Spinal cord (tissue), 9 donors: ENCODE measurements at regions not wholly inside any gene's neighbourhood (a gene's known extent, or its start where the extent isn't known, plus 50 kb on each side); places are given as distances from the start of the nearest gene placed in this dataset.

Experiments
- DNase-seq, 6 donors: peaks; one replicate each; pipeline versions ENCODE4 v3.0.0 to v3.0.0-alpha.2; 2013 to 2015; ENCODE audit warnings: low spot score in 6 of 6, low read depth in 4 of 6
- H3K27ac ChIP-seq: one replicate; pipeline ENCODE4 v1.5.1; 2013; ENCODE audit warnings: low read depth, low read length, control low read depth
- H3K27me3 ChIP-seq: one replicate; pipeline ENCODE4 v1.6.1; 2013; ENCODE audit warnings: low read length; ENCODE audit not compliant: control insufficient read depth, insufficient read depth
- H3K36me3 ChIP-seq: one replicate; pipeline ENCODE4 v1.6.1; 2013; ENCODE audit warnings: low read length; ENCODE audit not compliant: control insufficient read depth, insufficient read depth
- H3K4me1 ChIP-seq: one replicate; pipeline ENCODE4 v1.6.1; 2013; ENCODE audit warnings: low read length; ENCODE audit not compliant: control insufficient read depth, insufficient read depth
- H3K4me3 ChIP-seq: one replicate; pipeline ENCODE4 v1.5.1; 2013; ENCODE audit warnings: low read depth, low read length, control low read depth
- H3K9me3 ChIP-seq: one replicate; pipeline ENCODE4 v1.6.1; 2013; ENCODE audit warnings: low read length; ENCODE audit not compliant: control insufficient read depth, insufficient read depth
- WGBS: methylation state at CpG from one replicate; pipeline ENCODE4 v1.1.5; 2013; ENCODE audit warnings: missing lambda C conversion rate; ENCODE audit not compliant: insufficient coverage; 5-methylcytosine and 5-hydroxymethylcytosine counted together
- donor health status: healthy.

- Histone ChIP-seq H3K27ac (no peak overlapping the region), H3K9me3 (no peaks in the 10 kb centered on the region), H3K4me3 (no peak overlapping the region), H3K27me3 (no peaks in the 10 kb centered on the region), H3K36me3 (no peaks in the 10 kb centered on the region), H3K4me1 (no peaks in the 10 kb centered on the region)
- no CpG with 5 or more reads among the region's 1 CpG for WGBS
- DNase-seq, result no peak
These were observed 1389.5 kb downstream of the PLA2G4A start for GRCh38 chr1:188218289-188218688.

GRCh38 chr1:188220051-188220450, 1391.3 kb downstream of the PLA2G4A start:
- no peaks in the 10 kb centered on the region for H3K4me1 ChIP-seq
- H3K36me3 ChIP-seq, result no peaks in the 10 kb centered on the region
- no CpG with 5 or more reads among the region's 1 CpG for WGBS
- no peak overlapping the region for H3K27ac ChIP-seq
- H3K4me3 ChIP-seq, result no peak overlapping the region
- H3K27me3 ChIP-seq, result no peaks in the 10 kb centered on the region
- H3K9me3 ChIP-seq, result no peaks in the 10 kb centered on the region
- no peak for DNase-seq

- DNase-seq, result no peak
- Histone ChIP-seq H3K27ac (no peak overlapping the region), H3K36me3 (no peaks in the 10 kb centered on the region), H3K27me3 (no peaks in the 10 kb centered on the region), H3K4me1 (no peaks in the 10 kb centered on the region), H3K4me3 (no peak overlapping the region), H3K9me3 (no peaks in the 10 kb centered on the region)
These were observed 1395.5 kb downstream of the PLA2G4A start for GRCh38 chr1:188224263-188224662.

DNA sequence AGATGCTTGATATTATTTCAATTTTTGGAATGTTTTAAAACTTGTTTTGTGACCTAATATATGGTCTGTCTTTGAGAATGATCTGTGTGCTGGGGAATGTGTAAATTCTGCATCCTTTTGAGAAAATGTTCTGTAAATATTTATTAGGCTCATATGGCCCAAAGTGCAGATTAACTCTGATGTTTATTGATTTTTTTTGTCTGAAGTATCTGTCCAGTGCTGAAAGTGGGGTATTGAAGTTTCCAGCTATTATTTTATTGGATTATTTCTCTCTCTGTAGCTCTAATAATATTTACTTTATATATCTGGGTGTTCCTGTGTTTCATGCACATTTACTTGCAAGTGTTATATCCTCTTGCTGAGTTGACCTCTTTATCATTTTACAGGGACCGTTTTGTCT, 1397.2 kb downstream of the PLA2G4A start:
- Histone ChIP-seq H3K36me3 (no peaks in the 10 kb centered on the region), H3K27ac (no peak overlapping the region), H3K4me1 (no peaks in the 10 kb centered on the region), H3K4me3 (no peak overlapping the region), H3K9me3 (no peaks in the 10 kb centered on the region), H3K27me3 (no peaks in the 10 kb centered on the region)
- no peak for DNase-seq
- no CpG with 5 or more reads among the region's 1 CpG for WGBS

DNA sequence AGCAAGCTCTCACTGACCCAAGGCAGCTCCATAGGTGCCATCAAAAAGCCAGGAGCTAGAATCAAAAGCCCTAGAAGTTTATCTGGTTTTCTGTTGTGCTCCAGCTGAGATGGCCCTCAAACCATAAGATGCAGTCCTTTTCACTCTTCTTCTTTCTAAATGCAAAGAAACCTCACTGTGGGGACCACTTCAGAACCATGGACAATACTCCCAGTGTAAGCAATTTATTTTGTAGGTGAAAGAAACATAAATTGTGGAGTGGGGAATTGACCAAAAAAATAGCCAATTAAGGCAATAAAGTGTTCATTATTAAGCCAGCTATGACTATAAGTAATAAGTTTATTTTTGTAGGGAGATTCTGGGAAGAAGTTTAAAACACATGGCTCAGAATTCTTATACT, 1399.9 kb downstream of the PLA2G4A start:
- no peaks in the 10 kb centered on the region for H3K27me3 ChIP-seq
- no peak overlapping the region for H3K4me3 ChIP-seq
- no peaks in the 10 kb centered on the region for H3K9me3 ChIP-seq
- no peaks in the 10 kb centered on the region for H3K36me3 ChIP-seq
- H3K4me1 ChIP-seq, result no peaks in the 10 kb centered on the region
- H3K27ac ChIP-seq, result no peak overlapping the region
- DNase-seq, result no peak

DNA sequence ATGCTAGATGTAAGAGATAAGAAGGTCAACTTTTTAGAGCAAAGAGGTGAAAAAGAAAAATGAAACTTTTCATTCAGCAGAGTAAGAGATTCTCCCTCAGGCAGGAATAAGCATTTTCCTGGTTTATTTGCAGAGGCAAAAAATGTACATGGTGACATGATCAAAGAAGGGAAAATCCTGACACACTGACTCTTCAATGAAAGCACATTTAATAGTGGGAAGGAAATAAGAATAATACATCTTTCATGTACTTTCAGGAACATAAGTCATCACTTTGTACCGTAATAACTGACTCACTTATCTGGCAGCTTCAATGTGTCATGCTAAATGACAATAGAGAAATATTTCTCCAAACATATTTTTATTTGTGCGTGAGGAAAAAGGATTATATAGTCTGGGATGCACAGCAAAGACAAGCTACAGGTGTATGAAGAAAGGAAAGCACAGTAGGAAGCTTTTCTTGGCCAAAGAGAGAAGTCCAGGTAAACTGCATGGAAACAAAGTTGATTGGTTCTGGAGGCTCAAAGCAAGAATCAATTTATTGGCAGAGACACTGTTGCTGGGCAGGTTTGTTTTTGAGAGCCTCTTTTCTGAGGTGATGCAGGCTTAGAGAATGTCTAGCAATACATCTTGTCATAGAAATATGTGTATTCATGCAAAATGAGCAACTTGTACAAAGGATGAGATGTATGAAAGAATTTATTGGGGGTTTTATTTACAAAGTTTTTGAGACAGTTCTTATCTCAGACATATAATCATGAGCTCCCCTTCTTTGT, 1409.0 kb downstream of the PLA2G4A start:
- WGBS, result no CpG with 5 or more reads among the region's 2 CpGs
- no peaks in the 10 kb centered on the region for H3K9me3 ChIP-seq
- no peaks in the 10 kb centered on the region for H3K36me3 ChIP-seq
- DNase-seq, result no peak
- H3K27me3 ChIP-seq, result no peaks in the 10 kb centered on the region
- no peak overlapping the region for H3K27ac ChIP-seq
- H3K4me1 ChIP-seq, result no peaks in the 10 kb centered on the region
- H3K4me3 ChIP-seq, result no peak overlapping the region

DNA sequence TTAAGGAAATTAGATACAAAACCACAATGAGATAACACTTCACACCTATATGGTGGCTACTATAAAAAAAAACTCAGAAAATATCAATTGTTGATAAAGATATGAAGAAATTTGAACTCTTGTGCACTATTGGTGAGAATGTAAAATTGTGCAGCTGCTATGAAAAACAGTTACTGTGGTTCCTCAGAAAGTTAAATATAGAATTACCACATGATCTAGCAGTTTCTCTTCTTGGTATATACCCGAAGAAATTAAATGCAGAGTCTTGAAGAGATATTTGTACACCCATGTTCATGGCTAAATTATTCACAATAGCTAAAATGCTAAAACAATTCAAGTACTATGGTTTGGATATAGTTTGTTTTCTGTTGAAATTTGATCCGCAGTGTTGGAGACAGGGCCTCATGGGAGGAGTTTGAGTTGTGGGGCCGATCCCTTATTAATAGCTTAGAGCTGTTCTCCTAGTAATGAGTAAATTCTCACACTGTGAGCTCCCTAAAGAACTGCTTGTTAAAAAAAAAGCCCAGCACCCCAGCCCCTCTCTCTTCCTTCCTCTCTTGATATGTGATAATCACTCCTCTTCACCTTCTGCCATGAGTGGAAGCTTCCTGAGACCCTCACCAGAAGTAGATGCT, 1412.1 kb downstream of the PLA2G4A start:
- Histone ChIP-seq H3K27me3 (no peaks in the 10 kb centered on the region), H3K4me3 (no peak overlapping the region), H3K27ac (no peak overlapping the region), H3K36me3 (no peaks in the 10 kb centered on the region), H3K9me3 (no peaks in the 10 kb centered on the region), H3K4me1 (no peaks in the 10 kb centered on the region)
- WGBS, result no CpG with 5 or more reads among the region's 3 CpGs
- DNase-seq, result no peak

GRCh38 chr1:188241629-188242028, 1412.9 kb downstream of the PLA2G4A start:
- H3K27me3 ChIP-seq, result no peaks in the 10 kb centered on the region
- H3K36me3 ChIP-seq, result no peaks in the 10 kb centered on the region
- no peak overlapping the region for H3K27ac ChIP-seq
- no peaks in the 10 kb centered on the region for H3K9me3 ChIP-seq
- no peak overlapping the region for H3K4me3 ChIP-seq
- no peaks in the 10 kb centered on the region for H3K4me1 ChIP-seq
- WGBS, result no CpG with 5 or more reads among the region's 4 CpGs
- DNase-seq, result no peak

GRCh38 chr1:188243456-188243855, 1414.7 kb downstream of the PLA2G4A start:
- no peak overlapping the region for H3K4me3 ChIP-seq
- no peaks in the 10 kb centered on the region for H3K4me1 ChIP-seq
- no CpG with 5 or more reads among the region's 3 CpGs for WGBS
- DNase-seq, result no peak
- H3K36me3 ChIP-seq, result no peaks in the 10 kb centered on the region
- H3K27me3 ChIP-seq, result no peaks in the 10 kb centered on the region
- no peak overlapping the region for H3K27ac ChIP-seq
- H3K9me3 ChIP-seq, result no peaks in the 10 kb centered on the region

DNA sequence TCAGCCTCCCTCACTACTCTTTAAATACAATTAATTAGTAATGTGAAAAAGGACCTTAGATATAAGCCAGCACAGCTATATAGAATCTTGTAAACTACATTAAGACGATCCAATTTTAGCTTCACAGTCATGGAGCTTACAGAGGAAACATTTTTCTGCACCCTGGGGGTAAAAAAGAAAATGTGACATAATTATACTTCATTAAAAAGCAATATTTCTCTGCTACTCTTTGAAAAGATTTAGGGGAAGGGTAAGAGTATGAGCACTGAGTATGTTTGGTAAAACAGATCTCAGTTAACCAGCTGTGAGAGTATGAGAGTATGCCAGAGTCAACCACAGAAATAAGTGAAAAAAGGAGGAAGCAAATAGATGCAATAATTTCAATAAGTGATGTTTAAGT, 1415.9 kb downstream of the PLA2G4A start:
- WGBS, result no CpG with 5 or more reads among the region's 1 CpG

More for the DNA sequence above, 1415.9 kb downstream of the PLA2G4A start:
- Histone ChIP-seq H3K4me1 (no peaks in the 10 kb centered on the region), H3K36me3 (no peaks in the 10 kb centered on the region), H3K27me3 (no peaks in the 10 kb centered on the region), H3K4me3 (no peak overlapping the region), H3K27ac (no peak overlapping the region), H3K9me3 (no peaks in the 10 kb centered on the region)
- DNase-seq, result no peak
